H1 (cell line): ENCODE measurements at regions not wholly inside any gene's neighbourhood (a gene's known extent, or its start where the extent isn't known, plus 50 kb on each side); places are given as distances from the start of the nearest gene placed in this dataset.

Experiments used
- CTCF ChIA-PET: fragments of 300-600 bp; sonication (Branson Sonifier 250); formaldehyde crosslinking; loops from one replicate; lab custom pipeline; 2021; ENCODE audit not compliant: partially characterized antibody; lab: Charles Lee
- POLR2A ChIA-PET: fragments of 300-600 bp; sonication (Branson Sonifier 250); formaldehyde crosslinking; loops from one replicate; lab custom pipeline; 2021; ENCODE audit warnings: inconsistent platforms; ENCODE audit not compliant: partially characterized antibody; lab: Charles Lee
- DNase-seq, 2 experiments: peaks; one replicate each; pipeline versions ENCODE4 v3.0.0 to v3.0.0-alpha.2; 2010 to 2022; ENCODE audit warnings: low spot score in 2 of 2, low read depth in 1 of 2, mixed read lengths in 1 of 2
- FAIRE-seq: peaks from 2 replicates; lab custom pipeline; 2011; peaks lifted over from hg19 to GRCh38; lab: Jason Lieb, UNC
- H2AFZ ChIP-seq: 2 replicates; pipeline ENCODE4 v1.8.1; 2012; ENCODE audit warnings: low read length, inconsistent platforms
- H2AK5ac ChIP-seq: 2 replicates; pipeline ENCODE4 v1.6.1; 2013; ENCODE audit warnings: low read depth, low read length
- H2BK120ac ChIP-seq: replicated peaks from 2 replicates; pipeline ENCODE3; 2013; ENCODE audit warnings: low read depth, low read length, inconsistent platforms
- H2BK12ac ChIP-seq: 2 replicates; pipeline ENCODE4 v1.6.1; 2013; ENCODE audit warnings: low read depth, low read length
- H2BK15ac ChIP-seq: 2 replicates; pipeline ENCODE4 v1.6.1; 2013; ENCODE audit warnings: low read length
- H2BK20ac ChIP-seq: 2 replicates; pipeline ENCODE4 v1.6.1; 2013; ENCODE audit warnings: low read length
- H2BK5ac ChIP-seq: 2 replicates; pipeline ENCODE4 v1.6.1; 2013; ENCODE audit warnings: low read depth, low read length
- H3K14ac ChIP-seq: 2 replicates; pipeline ENCODE4 v1.6.1; 2013; ENCODE audit warnings: inconsistent platforms; ENCODE audit not compliant: insufficient read length
- H3K18ac ChIP-seq: 2 replicates; pipeline ENCODE4 v1.6.1; 2013; ENCODE audit warnings: low read length; ENCODE audit errors: extremely low read depth
- H3K23ac ChIP-seq: 2 replicates; pipeline ENCODE4 v1.6.1; 2013; ENCODE audit warnings: inconsistent platforms; ENCODE audit not compliant: insufficient read length
- H3K23me2 ChIP-seq: 2 replicates; pipeline ENCODE4 v1.6.1; 2013; ENCODE audit warnings: low read depth, low read length
- H3K27ac ChIP-seq: 2 replicates; pipeline ENCODE4 v1.6.1; 2011; ENCODE audit warnings: low read depth, low read length, inconsistent platforms
- H3K27me3 ChIP-seq, 4 experiments: replicated peaks in 1 of 4; 1 replicate in 1 of 4; 2 replicates in 3 of 4; pipeline versions ENCODE4 v1.6.1 to v1.8.1; 2011 to 2013; ENCODE audit warnings: low read length in 3 of 4, mild to moderate bottlenecking in 3 of 4, inconsistent platforms in 2 of 4, mixed read lengths in 2 of 4, moderate library complexity in 1 of 4; ENCODE audit not compliant: control insufficient read depth in 3 of 4, insufficient read depth in 3 of 4; ENCODE audit errors: extremely low read depth in 1 of 4
- H3K36me3 ChIP-seq, 4 experiments: 2 replicates each; pipeline versions ENCODE4 v1.6.1 to v1.8.1; 2011 to 2013; ENCODE audit warnings: mild to moderate bottlenecking in 4 of 4, low read length in 3 of 4, moderate library complexity in 2 of 4, control low read depth in 1 of 4, inconsistent platforms in 1 of 4; ENCODE audit not compliant: insufficient read depth in 4 of 4, control insufficient read depth in 2 of 4
- H3K4ac ChIP-seq: replicated peaks from 2 replicates; pipeline ENCODE3; 2013; ENCODE audit warnings: low read length, low read depth, mixed read lengths, inconsistent platforms; ENCODE audit not compliant: insufficient read length
- H3K4me1 ChIP-seq, 4 experiments: replicated peaks in 1 of 4; 1 replicate in 1 of 4; 2 replicates in 3 of 4; pipeline versions ENCODE4 v1.6.1 to v1.8.1; 2011 to 2013; ENCODE audit warnings: low read length in 3 of 4, inconsistent platforms in 2 of 4, mixed read lengths in 1 of 4; ENCODE audit not compliant: insufficient read depth in 4 of 4, control insufficient read depth in 3 of 4
- H3K4me2 ChIP-seq, 2 experiments: 2 replicates each; pipeline versions ENCODE4 v1.6.1 to v1.8.1; 2011 to 2013; ENCODE audit warnings: low read depth in 2 of 2, low read length in 2 of 2, control low read depth in 1 of 2, inconsistent platforms in 1 of 2, mild to moderate bottlenecking in 1 of 2; ENCODE audit not compliant: insufficient read depth in 1 of 2
- H3K4me3 ChIP-seq, 4 experiments: fragments of 200-600, 300-600 bp in 1 of 4; sonication (generic), shearing (Covaris generic), sonication (Bioruptor Twin) in 1 of 4; 2 replicates each; pipeline versions ENCODE4 v1.5.1 to v1.8.1; 2011 to 2016; ENCODE audit warnings: low read length in 4 of 4, low read depth in 3 of 4, control low read depth in 2 of 4, inconsistent platforms in 2 of 4, mild to moderate bottlenecking in 2 of 4, mixed read lengths in 1 of 4, moderate library complexity in 1 of 4; ENCODE audit not compliant: insufficient read depth in 2 of 4; ENCODE audit errors: extremely low read depth in 1 of 4
- H3K56ac ChIP-seq: replicated peaks from 2 replicates; pipeline ENCODE3; 2013; ENCODE audit warnings: low read depth, mild to moderate bottlenecking, mixed read lengths, low read length, inconsistent platforms; ENCODE audit not compliant: insufficient read length
- H3K79me1 ChIP-seq: 2 replicates; pipeline ENCODE4 v1.6.1; 2013; ENCODE audit warnings: low read depth, low read length, control low read depth
- H3K79me2 ChIP-seq, 2 experiments: 2 replicates each; pipeline versions ENCODE4 v1.6.1 to v1.8.1; 2012 to 2013; ENCODE audit warnings: low read length in 2 of 2, mild to moderate bottlenecking in 2 of 2, inconsistent platforms in 1 of 2; ENCODE audit not compliant: insufficient read depth in 2 of 2, control insufficient read depth in 1 of 2
- H3K9ac ChIP-seq, 4 experiments: replicated peaks in 1 of 4; 1 replicate in 1 of 4; 2 replicates in 3 of 4; pipeline versions ENCODE4 v1.6.1 to v1.8.1; 2011 to 2013; ENCODE audit warnings: low read depth in 3 of 4, low read length in 3 of 4, control low read depth in 2 of 4, mild to moderate bottlenecking in 2 of 4, moderate library complexity in 2 of 4, inconsistent platforms in 1 of 4; ENCODE audit errors: extremely low read depth in 1 of 4
- H3K9me3 ChIP-seq, 2 experiments: 2 replicates each; pipeline versions ENCODE4 v1.6.1 to v1.8.1; 2012 to 2013; ENCODE audit warnings: mild to moderate bottlenecking in 2 of 2, moderate library complexity in 2 of 2, control low read depth in 1 of 2, inconsistent platforms in 1 of 2, low read depth in 1 of 2, low read length in 1 of 2, mixed read lengths in 1 of 2; ENCODE audit not compliant: insufficient read depth in 2 of 2
- H4K20me1 ChIP-seq, 2 experiments: replicated peaks in 1 of 2; 2 replicates each; pipeline versions ENCODE3 to v1.8.1; 2011 to 2013; ENCODE audit warnings: inconsistent platforms in 2 of 2, low read length in 2 of 2, mild to moderate bottlenecking in 1 of 2; ENCODE audit not compliant: insufficient read depth in 2 of 2, control insufficient read depth in 1 of 2
- H4K5ac ChIP-seq: 2 replicates; pipeline ENCODE4 v1.6.1; 2013; ENCODE audit warnings: low read length, low read depth, mixed read lengths, inconsistent platforms; ENCODE audit not compliant: insufficient read length
- H4K8ac ChIP-seq: 2 replicates; pipeline ENCODE4 v1.8.0; 2013; ENCODE audit warnings: mild to moderate bottlenecking, moderate library complexity, low read length, inconsistent platforms; ENCODE audit not compliant: insufficient read depth; ENCODE audit errors: extremely low read depth
- H4K91ac ChIP-seq: replicated peaks from 2 replicates; pipeline ENCODE3; 2013; ENCODE audit warnings: low read length, mixed read lengths, inconsistent platforms; ENCODE audit not compliant: insufficient read length
- ASH2L ChIP-seq: fragments of 200-600, 300-600 bp; sonication (generic); IDR thresholded peaks from one replicate; pipeline ENCODE4 v1.7.1; 2017; ENCODE audit warnings: low read length
- POLR2A ChIP-seq, 2 experiments: IDR thresholded peaks; 1 replicate in 1 of 2; 2 replicates in 1 of 2; pipeline ENCODE4 v1.6.1; 2011; ENCODE audit warnings: low read depth in 2 of 2, low read length in 2 of 2, mild to moderate bottlenecking in 2 of 2; ENCODE audit errors: control extremely low read depth in 1 of 2
- SRF ChIP-seq: IDR thresholded peaks from 2 replicates; pipeline ENCODE4 v1.6.1; 2011; ENCODE audit warnings: mild to moderate bottlenecking, low read depth, low read length, moderate library complexity
- TEAD4 ChIP-seq: IDR thresholded peaks from 2 replicates; pipeline ENCODE4 v1.6.1; 2012; ENCODE audit warnings: low read depth, low read length, inconsistent platforms, mixed read lengths
- WGBS, 2 experiments: shearing (Covaris generic) in 1 of 2; methylation state at CpG; one replicate each; pipeline versions ENCODE4 v1.1.6 to v1.1.7; 2013 to 2015; ENCODE audit warnings: low lambda C conversion rate in 2 of 2, mixed read lengths in 2 of 2, inconsistent platforms in 1 of 2, low coverage in 1 of 2, missing lambda C conversion rate in 1 of 2; ENCODE audit not compliant: insufficient replicate concordance in 2 of 2, insufficient coverage in 1 of 2, insufficient read length in 1 of 2; ENCODE audit errors: extremely low coverage in 1 of 2, missing lambda C conversion rate in 1 of 2; 5-methylcytosine and 5-hydroxymethylcytosine counted together

DNA sequence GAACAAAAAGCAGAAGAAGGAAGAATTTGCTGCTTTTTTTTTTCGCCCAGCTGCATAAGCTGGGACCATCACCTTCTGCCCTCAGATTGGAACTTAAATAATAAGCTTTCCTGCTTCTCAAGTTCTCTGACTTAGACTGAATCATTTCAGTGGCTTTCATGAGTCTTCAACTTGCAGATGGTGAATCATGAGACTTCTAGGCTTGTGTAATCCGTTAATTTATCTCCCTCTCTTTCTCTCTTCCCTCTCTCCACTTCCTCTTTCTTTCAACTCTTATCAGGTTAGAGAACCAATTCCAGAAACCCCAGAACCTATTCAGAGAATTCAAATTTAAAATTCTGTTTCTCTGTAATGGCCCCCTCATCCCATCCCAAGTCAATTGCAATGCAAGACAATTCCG lies 1153.7 kb downstream of the PCDH9 start:
- no peak overlapping the region for H3K27ac ChIP-seq
- no peak overlapping the region for H2BK15ac ChIP-seq
- no peaks in the 10 kb centered on the region for H3K27me3 ChIP-seq
- FAIRE-seq (no peak), DNase-seq (no peak)
- H4K20me1 ChIP-seq, result no peaks in the 10 kb centered on the region
- H3K9me3 ChIP-seq, result no peaks in the 10 kb centered on the region
- H4K91ac ChIP-seq, result no peak overlapping the region
- no peaks in the 10 kb centered on the region for H3K36me3 ChIP-seq
- H3K4me2 ChIP-seq, result no peak overlapping the region
- no peak overlapping the region for H3K56ac ChIP-seq
- H3K14ac ChIP-seq, result no peak overlapping the region
- WGBS, 2 experiments, result 87% methylated on average over 3 of the region's 3 CpGs; no CpG with 5 or more reads in 1 of the 2 experiments
- no peaks in the 10 kb centered on the region for H3K4me1 ChIP-seq
- H3K9ac ChIP-seq, result no peak overlapping the region
- no peak overlapping the region for H2BK120ac ChIP-seq
- POLR2A ChIA-PET, result no interaction called here
- no peaks in the 10 kb centered on the region for H3K79me2 ChIP-seq
- no peak overlapping the region for H4K8ac ChIP-seq
- H4K5ac ChIP-seq, result no peak overlapping the region
- H2AFZ ChIP-seq, result no peak overlapping the region
- H2AK5ac ChIP-seq, result no peak overlapping the region
- no peak overlapping the region for H3K18ac ChIP-seq
- TF ChIP-seq TEAD4 (no peak), ASH2L (no peak), POLR2A (IDR thresholded peaks at IDR 0.05; ENCODE audit: control extremely low read depth in 1 of 2, low read depth in 2 of 2, low read length in 2 of 2) (no peak), SRF (no peak)
- H3K79me1 ChIP-seq, result no peaks in the 10 kb centered on the region
- CTCF ChIA-PET, result no interaction called here
- H2BK20ac ChIP-seq, result no peak overlapping the region
- H3K23me2 ChIP-seq, result no peaks in the 10 kb centered on the region
- H2BK5ac ChIP-seq, result no peak overlapping the region
- no peak overlapping the region for H3K4ac ChIP-seq
- H2BK12ac ChIP-seq, result no peak overlapping the region
- H3K23ac ChIP-seq, result no peak overlapping the region
- H3K4me3 ChIP-seq, result no peak overlapping the region
